Peyer's patch (tissue), 4 donors: ENCODE measurements at regions not wholly inside any gene's neighbourhood (a gene's known extent, or its start where the extent isn't known, plus 50 kb on each side); places are given as distances from the start of the nearest gene placed in this dataset.

ENCODE experiments used
- POLR2A ChIP-seq, 2 donors: fragments of 450-650 bp; IDR thresholded peaks; one replicate each; pipeline ENCODE4 v1.5.1; 2017; ENCODE audit warnings: antibody characterized with exemption in 2 of 2, mild to moderate bottlenecking in 2 of 2, moderate library complexity in 2 of 2
- TF ChIP-seq, protein P1 (sequence below), 6 experiments: fragments of 450-650 bp in 4 of 6; fragments of 200-600 bp in 2 of 6; sonication (generic) in 1 of 6; IDR thresholded peaks; one replicate each; pipeline ENCODE4 v1.5.1; 2017 to 2019; ENCODE audit warnings: antibody characterized with exemption in 6 of 6, mild to moderate bottlenecking in 3 of 6, moderate library complexity in 1 of 6

DNA sequence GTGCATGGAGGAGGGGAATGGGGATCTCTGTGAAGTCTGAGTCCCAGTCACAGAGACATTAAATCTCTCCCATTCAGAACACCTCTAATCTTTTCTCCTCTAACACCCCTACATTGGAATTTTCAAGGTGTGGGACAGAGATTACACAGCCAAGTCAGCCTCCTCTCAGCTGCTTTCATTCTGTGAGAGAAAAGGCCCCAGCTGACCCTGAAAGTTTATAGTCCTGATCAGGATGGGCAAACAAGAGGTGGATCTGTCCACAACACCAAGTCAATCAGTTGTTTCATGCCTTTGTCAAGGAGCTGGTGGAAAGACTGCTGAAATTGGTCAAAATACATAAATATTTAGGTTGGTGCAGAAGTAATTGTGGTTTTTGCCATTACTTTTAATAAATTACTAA is 218.9 kb downstream of the SEC23A start:
- TF ChIP-seq, protein P1, sequence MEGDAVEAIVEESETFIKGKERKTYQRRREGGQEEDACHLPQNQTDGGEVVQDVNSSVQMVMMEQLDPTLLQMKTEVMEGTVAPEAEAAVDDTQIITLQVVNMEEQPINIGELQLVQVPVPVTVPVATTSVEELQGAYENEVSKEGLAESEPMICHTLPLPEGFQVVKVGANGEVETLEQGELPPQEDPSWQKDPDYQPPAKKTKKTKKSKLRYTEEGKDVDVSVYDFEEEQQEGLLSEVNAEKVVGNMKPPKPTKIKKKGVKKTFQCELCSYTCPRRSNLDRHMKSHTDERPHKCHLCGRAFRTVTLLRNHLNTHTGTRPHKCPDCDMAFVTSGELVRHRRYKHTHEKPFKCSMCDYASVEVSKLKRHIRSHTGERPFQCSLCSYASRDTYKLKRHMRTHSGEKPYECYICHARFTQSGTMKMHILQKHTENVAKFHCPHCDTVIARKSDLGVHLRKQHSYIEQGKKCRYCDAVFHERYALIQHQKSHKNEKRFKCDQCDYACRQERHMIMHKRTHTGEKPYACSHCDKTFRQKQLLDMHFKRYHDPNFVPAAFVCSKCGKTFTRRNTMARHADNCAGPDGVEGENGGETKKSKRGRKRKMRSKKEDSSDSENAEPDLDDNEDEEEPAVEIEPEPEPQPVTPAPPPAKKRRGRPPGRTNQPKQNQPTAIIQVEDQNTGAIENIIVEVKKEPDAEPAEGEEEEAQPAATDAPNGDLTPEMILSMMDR (IDR thresholded peaks at IDR 0.05), result no peak
- no peak for TF ChIP-seq POLR2A (IDR thresholded peaks at IDR 0.05)
